PC-3 (cell line): ENCODE measurements at regions not wholly inside any gene's neighbourhood (a gene's known extent, or its start where the extent isn't known, plus 50 kb on each side); places are given as distances from the start of the nearest gene placed in this dataset.

ENCODE experiments used
- ATAC-seq: fragments of 200-7000 bp; cut with Tn5 transposase; 2 replicates; pipeline ENCODE4 v1.9.1; 2020; ENCODE audit warnings: mild to moderate bottlenecking, moderate library complexity
- BruUV-seq: library from RNA; stranded (reverse); fragments of 400-500 nt; replicated peaks from 2 replicates; lab custom pipeline; 2021; lab: Mats Ljungman, UMichigan
- CTCF ChIA-PET: fragments of 300-600 bp; sonication (Branson Sonifier 250); formaldehyde crosslinking; loops from one replicate; lab custom pipeline; 2022; ENCODE audit warnings: antibody characterized with exemption; lab: Charles Lee
- POLR2A ChIA-PET: fragments of 300-600 bp; sonication (Branson Sonifier 250); formaldehyde crosslinking; loops from one replicate; lab custom pipeline; 2022; ENCODE audit warnings: antibody characterized with exemption; ENCODE audit not compliant: unreplicated experiment; lab: Charles Lee
- DNase-seq: peaks from one replicate; pipeline ENCODE4 v3.0.0-alpha.2; 2015
- H2AFZ ChIP-seq: fragments of 300-600 bp; sonication (generic); 2 replicates; pipeline ENCODE4 v1.6.0; 2016; ENCODE audit warnings: antibody characterized with exemption, low read length
- H3F3A ChIP-seq: fragments of 300-600 bp; sonication (generic); one replicate; pipeline ENCODE4 v1.6.0; 2017; ENCODE audit warnings: antibody characterized with exemption, low read length, control low read depth, mild to moderate bottlenecking; ENCODE audit not compliant: unreplicated experiment
- H3K27ac ChIP-seq: fragments of 300-600 bp; sonication (generic); 2 replicates; pipeline ENCODE4 v1.5.1; 2016; ENCODE audit warnings: mild to moderate bottlenecking, low read length
- H3K27me3 ChIP-seq: fragments of 300-600 bp; sonication (generic); 2 replicates; pipeline ENCODE4 v1.6.1; 2016; ENCODE audit warnings: low read length, mixed read lengths
- H3K36me3 ChIP-seq: fragments of 300-600 bp; sonication (generic); 2 replicates; pipeline ENCODE4 v1.6.1; 2016; ENCODE audit warnings: low read depth, mixed run types, low read length, mixed read lengths
- H3K4me1 ChIP-seq: fragments of 300-600 bp; sonication (generic); 2 replicates; pipeline ENCODE4 v1.5.1; 2016; ENCODE audit warnings: low read length; ENCODE audit not compliant: insufficient read depth
- H3K4me2 ChIP-seq: fragments of 300-600 bp; sonication (generic); 2 replicates; pipeline ENCODE4 v1.6.0; 2016; ENCODE audit warnings: low read length
- H3K4me3 ChIP-seq: fragments of 300-600 bp; sonication (generic); 2 replicates; pipeline ENCODE4 v1.5.1; 2016; ENCODE audit warnings: mild to moderate bottlenecking, low read length, mixed read lengths
- H3K79me2 ChIP-seq: fragments of 300-600 bp; sonication (generic); 2 replicates; pipeline ENCODE4 v1.6.1; 2017; ENCODE audit warnings: low read length, mixed read lengths
- H3K9ac ChIP-seq: fragments of 300-600 bp; sonication (generic); 2 replicates; pipeline ENCODE4 v1.6.0; 2016; ENCODE audit warnings: mild to moderate bottlenecking, low read length
- H3K9me2 ChIP-seq: fragments of 300-600 bp; sonication (generic); replicated peaks from 2 replicates; pipeline ENCODE4 v1.6.1; 2016; ENCODE audit warnings: mixed run types, low read length, mixed read lengths
- H3K9me3 ChIP-seq: fragments of 300-600 bp; sonication (generic); 2 replicates; pipeline ENCODE4 v1.6.1; 2016; ENCODE audit warnings: low read length, mixed read lengths
- H4K20me1 ChIP-seq: fragments of 300-600 bp; sonication (generic); 2 replicates; pipeline ENCODE4 v1.6.1; 2016; ENCODE audit warnings: low read length, mixed read lengths
- CTCF ChIP-seq: fragments of 300-600 bp; sonication (generic); conservative IDR thresholded peaks from 2 replicates; pipeline ENCODE4 v1.5.1; 2017; ENCODE audit warnings: antibody characterized with exemption, low read depth, mild to moderate bottlenecking, low read length
- EZH2 ChIP-seq: fragments of 300-600 bp; sonication (generic); IDR thresholded peaks from one replicate; pipeline ENCODE4 v1.6.1; 2017; ENCODE audit warnings: antibody characterized with exemption, mild to moderate bottlenecking, low read length; ENCODE audit not compliant: unreplicated experiment
- EZH2phosphoT487 ChIP-seq: fragments of 300-600 bp; sonication (generic); IDR thresholded peaks from 2 replicates; pipeline ENCODE4 v1.6.1; 2018; ENCODE audit warnings: mild to moderate bottlenecking, antibody characterized with exemption, low read length, borderline replicate concordance
- intact Hi-C: fragments of 100-400 bp; cut with micrococcal nuclease; formaldehyde crosslinking; loops from 2 replicates; pipeline ENCODE4 v1.9.0; 2023

GRCh38 chr1:30537279-30537678, 186.1 kb downstream of the MATN1 start:
- no TSS peak for BruUV-seq
- H3K4me1 ChIP-seq: no peaks in the 10 kb centered on the region
- no peak overlapping the region for H3K27ac ChIP-seq
- H4K20me1 ChIP-seq: no peaks in the 10 kb centered on the region
- DNase-seq: no peak
- no peaks in the 10 kb centered on the region for H3K27me3 ChIP-seq
- no peak overlapping the region for H3K9ac ChIP-seq
- no peaks in the 10 kb centered on the region for H3K9me2 ChIP-seq
- no peaks in the 10 kb centered on the region for H3F3A ChIP-seq
- H3K9me3 ChIP-seq: no peaks in the 10 kb centered on the region
- no peak for TF ChIP-seq EZH2
- no peak for TF ChIP-seq EZH2phosphoT487
- TF ChIP-seq CTCF: no peak
- intact Hi-C loops: no loop called here
- H3K79me2 ChIP-seq: no peaks in the 10 kb centered on the region
- CTCF ChIA-PET: no interaction called here
- ATAC-seq: no peak
- no peak overlapping the region for H2AFZ ChIP-seq
- no peak overlapping the region for H3K4me3 ChIP-seq
- no peak overlapping the region for H3K4me2 ChIP-seq
- POLR2A ChIA-PET: no interaction called here
- H3K36me3 ChIP-seq: no peaks in the 10 kb centered on the region

DNA sequence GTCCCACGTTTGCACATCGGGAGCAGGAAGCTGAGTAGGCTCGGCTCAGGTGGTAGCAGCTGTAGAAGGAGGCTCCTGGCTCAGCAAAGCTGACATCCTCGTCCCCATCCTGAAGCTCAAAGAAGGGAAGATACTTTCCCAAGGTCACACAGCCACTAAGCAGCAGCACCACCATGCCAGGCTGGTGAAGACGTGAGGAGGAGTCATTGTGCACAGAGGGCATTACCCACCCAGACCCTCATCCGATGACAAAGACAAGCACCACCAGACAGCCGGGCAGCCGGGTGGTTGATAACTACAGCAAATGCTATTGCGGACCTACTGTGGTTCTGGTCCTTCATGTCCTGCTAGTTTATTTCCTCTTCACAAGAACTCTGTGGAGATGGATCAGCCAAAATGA, 186.9 kb downstream of the MATN1 start:
- Histone ChIP-seq H3F3A (no peaks in the 10 kb centered on the region), H3K4me1 (no peaks in the 10 kb centered on the region), H3K9ac (no peak overlapping the region), H3K27ac (no peak overlapping the region), H3K27me3 (no peaks in the 10 kb centered on the region), H3K9me3 (no peaks in the 10 kb centered on the region), H4K20me1 (no peaks in the 10 kb centered on the region), H3K4me2 (no peak overlapping the region), H3K36me3 (no peaks in the 10 kb centered on the region), H3K4me3 (no peak overlapping the region), H3K79me2 (no peaks in the 10 kb centered on the region), H3K9me2 (no peaks in the 10 kb centered on the region), H2AFZ (no peak overlapping the region)
- no peak for TF ChIP-seq CTCF
- intact Hi-C loops: no loop called here
- DNase-seq (no peak), ATAC-seq (no peak)
- BruUV-seq: no TSS peak
- ChIA-PET POLR2A (no interaction called here), CTCF (no interaction called here)

DNA sequence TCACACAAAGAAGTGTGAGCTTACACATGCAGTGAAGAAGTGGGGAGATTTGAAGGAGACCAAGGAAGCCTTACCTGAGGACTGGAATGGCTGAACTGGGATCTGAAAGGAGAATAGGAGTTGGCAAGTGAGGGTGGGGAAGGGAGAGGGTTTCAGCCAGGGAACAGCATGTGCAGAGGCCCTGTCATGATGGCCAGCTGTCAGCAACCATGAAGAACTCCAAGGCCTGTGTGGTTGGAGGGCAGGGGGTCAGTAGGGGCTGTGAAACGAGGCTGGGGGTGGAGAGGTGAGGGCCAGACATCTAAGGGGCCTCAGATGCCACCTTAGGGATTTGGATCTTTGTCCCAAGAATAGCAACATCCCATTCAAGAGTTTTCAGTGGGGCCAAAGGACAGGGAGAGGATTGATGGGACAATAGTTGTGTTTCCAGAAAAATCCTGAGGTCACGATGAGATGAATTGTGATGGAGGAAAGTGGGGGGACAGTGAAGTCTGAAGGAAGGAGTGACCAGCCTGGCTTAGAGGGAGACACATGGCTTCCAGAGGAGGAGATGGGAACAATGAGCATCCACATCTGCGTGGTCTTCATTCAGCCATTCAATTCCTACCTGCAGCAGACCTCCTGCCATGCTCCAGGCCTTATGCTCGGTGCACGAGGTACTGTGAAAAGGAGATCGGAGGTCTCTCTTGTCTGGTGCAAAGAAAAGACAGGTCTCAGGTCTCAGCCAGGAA, 187.6 kb downstream of the MATN1 start:
- POLR2A ChIA-PET: no interaction called here
- intact Hi-C loops: no loop called here

More for the DNA sequence above, 187.6 kb downstream of the MATN1 start:
- CTCF ChIA-PET: no interaction called here
- H3K9me2 ChIP-seq: no peaks in the 10 kb centered on the region
- DNase-seq (no peak), ATAC-seq (no peak)
- TF ChIP-seq EZH2 (no peak), CTCF (no peak), EZH2phosphoT487 (no peak)
- no peak overlapping the region for H3K9ac ChIP-seq
- no peaks in the 10 kb centered on the region for H3K36me3 ChIP-seq
- H3K4me1 ChIP-seq: no peaks in the 10 kb centered on the region
- no peak overlapping the region for H3K27ac ChIP-seq
- no peaks in the 10 kb centered on the region for H4K20me1 ChIP-seq
- no peaks in the 10 kb centered on the region for H3K9me3 ChIP-seq
- no peaks in the 10 kb centered on the region for H3K27me3 ChIP-seq
- H3F3A ChIP-seq: no peaks in the 10 kb centered on the region
- no peak overlapping the region for H3K4me2 ChIP-seq
- no TSS peak for BruUV-seq
- no peak overlapping the region for H2AFZ ChIP-seq
- H3K79me2 ChIP-seq: no peaks in the 10 kb centered on the region
- H3K4me3 ChIP-seq: no peak overlapping the region
